Endothelial cell of umbilical vein (primary cell): ENCODE measurements at regions not wholly inside any gene's neighbourhood (a gene's known extent, or its start where the extent isn't known, plus 50 kb on each side); places are given as distances from the start of the nearest gene placed in this dataset.

Source experiments
- BruUV-seq: library from RNA; stranded (reverse); fragments of 400-500 nt; replicated peaks from 2 replicates; lab custom pipeline; 2021; lab: Mats Ljungman, UMichigan
- CTCF ChIA-PET: fragments of 300-600, 350-600 bp; sonication (Branson Sonifier 250); formaldehyde crosslinking; loops from one replicate; lab custom pipeline; 2021; ENCODE audit warnings: antibody characterized with exemption, inconsistent platforms; lab: Charles Lee
- POLR2A ChIA-PET: fragments of 300-600, 350-600 bp; sonication (Branson Sonifier 250); formaldehyde crosslinking; loops from one replicate; lab custom pipeline; 2021; ENCODE audit warnings: antibody characterized with exemption, inconsistent platforms; lab: Charles Lee
- DNase-seq: peaks from one replicate; pipeline ENCODE4 v3.0.0-alpha.2; 2011; ENCODE audit warnings: low read depth, low spot score
- FAIRE-seq: peaks from 2 replicates; lab custom pipeline; 2011; peaks lifted over from hg19 to GRCh38; lab: Jason Lieb, UNC
- H2AFZ ChIP-seq: 2 replicates; pipeline ENCODE4 v1.6.0; 2012; ENCODE audit warnings: low read depth, low read length, control low read depth, inconsistent platforms
- H3K27ac ChIP-seq: 2 replicates; pipeline ENCODE4 v1.5.1; 2011; ENCODE audit warnings: low read depth, mild to moderate bottlenecking, control low read depth, low read length, moderate library complexity; ENCODE audit not compliant: insufficient read depth
- H3K27me3 ChIP-seq, 2 experiments: 2 replicates each; pipeline versions ENCODE4 v1.6.0 to v1.6.1; 2011; ENCODE audit warnings: low read length in 2 of 2, mixed read lengths in 1 of 2; ENCODE audit not compliant: control insufficient read depth in 2 of 2, insufficient read depth in 2 of 2
- H3K36me3 ChIP-seq, 2 experiments: 2 replicates in 1 of 2; 3 replicates in 1 of 2; pipeline ENCODE4 v1.5.1; 2011; ENCODE audit warnings: low read length in 2 of 2, mild to moderate bottlenecking in 1 of 2, moderate library complexity in 1 of 2; ENCODE audit not compliant: control insufficient read depth in 2 of 2, insufficient read depth in 2 of 2; ENCODE audit errors: extremely low read depth in 1 of 2
- H3K4me1 ChIP-seq: 3 replicates; pipeline ENCODE4 v1.5.1; 2011; ENCODE audit warnings: mild to moderate bottlenecking, low read length; ENCODE audit not compliant: control insufficient read depth, insufficient read depth; ENCODE audit errors: extremely low read depth
- H3K4me2 ChIP-seq: 2 replicates; pipeline ENCODE4 v1.6.1; 2011; ENCODE audit warnings: low read length, control low read depth, mixed read lengths; ENCODE audit not compliant: insufficient read depth
- H3K4me3 ChIP-seq, 3 experiments: fragments of 200-600 bp in 1 of 3; sonication (generic), shearing (Covaris generic) in 1 of 3; replicated peaks in 1 of 3; 2 replicates each; pipeline ENCODE4 v1.5.1; 2011 to 2016; ENCODE audit warnings: control low read depth in 3 of 3, low read length in 3 of 3, mild to moderate bottlenecking in 2 of 3, inconsistent platforms in 1 of 3, low read depth in 1 of 3, moderate library complexity in 1 of 3; ENCODE audit not compliant: insufficient read depth in 1 of 3
- H3K79me2 ChIP-seq: 2 replicates; pipeline ENCODE4 v1.6.0; 2012; ENCODE audit warnings: low read length, inconsistent platforms; ENCODE audit not compliant: control insufficient read depth, insufficient read depth
- H3K9ac ChIP-seq: replicated peaks from 2 replicates; pipeline ENCODE3; 2011; ENCODE audit warnings: low read length, control low read depth; ENCODE audit not compliant: insufficient read depth; ENCODE audit errors: extremely low read depth
- H3K9me1 ChIP-seq: replicated peaks from 3 replicates; pipeline ENCODE4 v1.6.0; 2011; ENCODE audit warnings: mild to moderate bottlenecking, low read length; ENCODE audit not compliant: control insufficient read depth, insufficient read depth; ENCODE audit errors: extremely low read depth
- H3K9me3 ChIP-seq: replicated peaks from 2 replicates; pipeline ENCODE4 v1.5.1; 2012; ENCODE audit warnings: low read length, inconsistent platforms; ENCODE audit not compliant: control insufficient read depth, insufficient read depth
- H4K20me1 ChIP-seq: replicated peaks from 2 replicates; pipeline ENCODE3; 2011; ENCODE audit warnings: mild to moderate bottlenecking, low read length; ENCODE audit not compliant: control insufficient read depth, insufficient read depth; ENCODE audit errors: extremely low read depth
- EZH2 ChIP-seq: IDR thresholded peaks from 2 replicates; pipeline ENCODE4 v1.6.1; 2012; ENCODE audit warnings: borderline replicate concordance, low read depth, mild to moderate bottlenecking, moderate library complexity, low read length, inconsistent platforms; ENCODE audit not compliant: severe bottlenecking
- FOS ChIP-seq: IDR thresholded peaks from 2 replicates; pipeline ENCODE4 v1.6.1; 2011; ENCODE audit warnings: mild to moderate bottlenecking, low read length, moderate library complexity, borderline replicate concordance; ENCODE audit not compliant: insufficient read depth
- GATA2 ChIP-seq: IDR thresholded peaks from 2 replicates; pipeline ENCODE4 v1.7.0; 2011; ENCODE audit warnings: low read depth, mild to moderate bottlenecking, moderate library complexity, mixed read lengths, low read length; ENCODE audit not compliant: insufficient read length, insufficient read depth
- JUN ChIP-seq: IDR thresholded peaks from 2 replicates; pipeline ENCODE4 v1.6.1; 2011; ENCODE audit warnings: borderline replicate concordance, low read depth; ENCODE audit not compliant: insufficient read length, insufficient read depth
- MYC ChIP-seq: IDR thresholded peaks from one replicate; pipeline ENCODE4 v1.6.1; 2011; ENCODE audit warnings: mild to moderate bottlenecking, low read depth, low read length
- POLR2A ChIP-seq: IDR thresholded peaks from 2 replicates; pipeline ENCODE4 v1.6.1; 2012; ENCODE audit warnings: low read depth, mild to moderate bottlenecking, control low read depth, low read length
- POLR2AphosphoS5 ChIP-seq: IDR thresholded peaks from 2 replicates; pipeline ENCODE4 v1.6.1; 2012; ENCODE audit warnings: low read depth, mild to moderate bottlenecking, control low read depth, low read length, moderate library complexity; ENCODE audit not compliant: insufficient read depth
- dilution Hi-C: fragments of 300-500 bp; cut with MboI; formaldehyde crosslinking; loops from one replicate; pipeline ENCODE4 v1.15.0; 2019; ENCODE audit warnings: low sequenced_read_pairs; ENCODE audit not compliant: extremely low pct_ligation_motif_present
- intact Hi-C: fragments of 100-400 bp; cut with micrococcal nuclease; formaldehyde crosslinking; loops from one replicate; pipeline ENCODE4 v1.10.0; 2022
- TF ChIP-seq, protein P1 (sequence below): IDR thresholded peaks from 2 replicates; pipeline ENCODE4 v1.6.1; 2011; ENCODE audit not compliant: insufficient read depth, insufficient read length
- TF ChIP-seq, protein P2 (sequence below), 2 donors: IDR thresholded peaks; 1 replicate in 1 of 2; 2 replicates in 1 of 2; pipeline ENCODE4 v1.5.1; 2011; ENCODE audit warnings: low read length in 2 of 2, mild to moderate bottlenecking in 2 of 2, moderate library complexity in 2 of 2, control low read depth in 1 of 2, inconsistent platforms in 1 of 2, low read depth in 1 of 2; ENCODE audit not compliant: insufficient read depth in 1 of 2; ENCODE audit errors: extremely low read depth in 1 of 2

DNA sequence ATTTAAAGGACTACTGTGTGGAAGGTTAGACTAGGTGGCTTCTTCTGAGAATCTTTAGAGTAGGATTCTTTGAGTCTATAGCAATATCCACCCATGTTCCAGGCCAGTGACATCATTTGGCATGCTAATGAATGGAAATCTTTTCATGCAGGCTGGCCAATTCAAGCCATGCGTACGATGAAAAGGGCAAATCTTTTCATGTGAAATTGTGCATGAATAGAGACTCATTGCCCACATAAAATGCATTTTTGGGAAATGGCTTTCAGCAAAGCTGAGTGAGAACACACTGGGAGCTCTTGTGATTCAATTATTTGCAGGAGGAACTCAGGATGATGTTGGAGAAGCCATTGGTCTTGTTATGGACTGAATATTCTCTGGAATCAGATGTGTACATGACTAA lies 324.9 kb upstream of the DAB1 start:
- dilution Hi-C loops: no loop called here
- H3K9me3 ChIP-seq: no peaks in the 10 kb centered on the region
- H3K27ac ChIP-seq: no peak overlapping the region
- no TSS peak for BruUV-seq
- H3K4me1 ChIP-seq: no peaks in the 10 kb centered on the region
- no peak overlapping the region for H3K9ac ChIP-seq
- no peaks in the 10 kb centered on the region for H3K27me3 ChIP-seq
- no peak overlapping the region for H2AFZ ChIP-seq
- FAIRE-seq (no peak), DNase-seq (no peak)
- ChIA-PET CTCF (no interaction called here), POLR2A (no interaction called here)
- TF ChIP-seq MYC (no peak), POLR2AphosphoS5 (no peak), FOS (no peak), EZH2 (no peak), JUN (no peak), GATA2 (no peak), POLR2A (no peak)
- TF ChIP-seq, protein P1, sequence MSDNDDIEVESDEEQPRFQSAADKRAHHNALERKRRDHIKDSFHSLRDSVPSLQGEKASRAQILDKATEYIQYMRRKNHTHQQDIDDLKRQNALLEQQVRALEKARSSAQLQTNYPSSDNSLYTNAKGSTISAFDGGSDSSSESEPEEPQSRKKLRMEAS: no peak
- TF ChIP-seq, protein P2, sequence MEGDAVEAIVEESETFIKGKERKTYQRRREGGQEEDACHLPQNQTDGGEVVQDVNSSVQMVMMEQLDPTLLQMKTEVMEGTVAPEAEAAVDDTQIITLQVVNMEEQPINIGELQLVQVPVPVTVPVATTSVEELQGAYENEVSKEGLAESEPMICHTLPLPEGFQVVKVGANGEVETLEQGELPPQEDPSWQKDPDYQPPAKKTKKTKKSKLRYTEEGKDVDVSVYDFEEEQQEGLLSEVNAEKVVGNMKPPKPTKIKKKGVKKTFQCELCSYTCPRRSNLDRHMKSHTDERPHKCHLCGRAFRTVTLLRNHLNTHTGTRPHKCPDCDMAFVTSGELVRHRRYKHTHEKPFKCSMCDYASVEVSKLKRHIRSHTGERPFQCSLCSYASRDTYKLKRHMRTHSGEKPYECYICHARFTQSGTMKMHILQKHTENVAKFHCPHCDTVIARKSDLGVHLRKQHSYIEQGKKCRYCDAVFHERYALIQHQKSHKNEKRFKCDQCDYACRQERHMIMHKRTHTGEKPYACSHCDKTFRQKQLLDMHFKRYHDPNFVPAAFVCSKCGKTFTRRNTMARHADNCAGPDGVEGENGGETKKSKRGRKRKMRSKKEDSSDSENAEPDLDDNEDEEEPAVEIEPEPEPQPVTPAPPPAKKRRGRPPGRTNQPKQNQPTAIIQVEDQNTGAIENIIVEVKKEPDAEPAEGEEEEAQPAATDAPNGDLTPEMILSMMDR (IDR thresholded peaks at IDR 0.05; ENCODE audit: extremely low read depth in 1 of 2, insufficient read depth in 1 of 2, low read depth in 1 of 2, low read length in 2 of 2): no peak
- no peaks in the 10 kb centered on the region for H3K79me2 ChIP-seq
- H3K36me3 ChIP-seq: no peaks in the 10 kb centered on the region
- no peak overlapping the region for H3K4me2 ChIP-seq
- H3K9me1 ChIP-seq: no peaks in the 10 kb centered on the region
- H4K20me1 ChIP-seq: no peaks in the 10 kb centered on the region
- intact Hi-C loops: no loop called here
- no peak overlapping the region for H3K4me3 ChIP-seq
